ACC112 (cell line): ENCODE measurements at regions not wholly inside any gene's neighbourhood (a gene's known extent, or its start where the extent isn't known, plus 50 kb on each side); places are given as distances from the start of the nearest gene placed in this dataset.
A peak's percentile ranks its signal among the peaks of the same experiment; 100 is the strongest.

Source experiments
- H2AFZ ChIP-seq: fragments of 200-600 bp; sonication (generic); one replicate; pipeline ENCODE4 v1.6.0; 2017; ENCODE audit warnings: antibody characterized with exemption, low read length; ENCODE audit not compliant: unreplicated experiment
- H3K27ac ChIP-seq: fragments of 200-600 bp; sonication (generic); 2 replicates; pipeline ENCODE4 v1.5.1; 2014; ENCODE audit warnings: low read depth, mild to moderate bottlenecking, antibody characterized with exemption, low read length, moderate library complexity
- H3K27me3 ChIP-seq: fragments of 200-600 bp; sonication (generic); 2 replicates; pipeline ENCODE4 v1.6.1; 2014; ENCODE audit warnings: mild to moderate bottlenecking, antibody characterized with exemption, low read length, moderate library complexity, mixed read lengths; ENCODE audit not compliant: insufficient read depth
- H3K36me3 ChIP-seq: fragments of 200-600 bp; sonication (generic); 2 replicates; pipeline ENCODE4 v1.6.1; 2016; ENCODE audit warnings: mild to moderate bottlenecking, antibody characterized with exemption, low read length, moderate library complexity, mixed read lengths; ENCODE audit not compliant: insufficient read depth
- H3K4me1 ChIP-seq: fragments of 200-600 bp; sonication (generic); one replicate; pipeline ENCODE4 v1.6.1; 2016; ENCODE audit warnings: low read length, mixed read lengths; ENCODE audit not compliant: insufficient read depth, unreplicated experiment, control insufficient read depth
- H3K4me3 ChIP-seq: fragments of 200-600 bp; sonication (generic); 2 replicates; pipeline ENCODE4 v1.5.1; 2014; ENCODE audit warnings: mild to moderate bottlenecking, low read depth, low read length
- H3K79me2 ChIP-seq: fragments of 200-600 bp; sonication (generic); one replicate; pipeline ENCODE4 v1.6.0; 2016; ENCODE audit warnings: low read length; ENCODE audit not compliant: control insufficient read depth, unreplicated experiment, insufficient read depth

DNA sequence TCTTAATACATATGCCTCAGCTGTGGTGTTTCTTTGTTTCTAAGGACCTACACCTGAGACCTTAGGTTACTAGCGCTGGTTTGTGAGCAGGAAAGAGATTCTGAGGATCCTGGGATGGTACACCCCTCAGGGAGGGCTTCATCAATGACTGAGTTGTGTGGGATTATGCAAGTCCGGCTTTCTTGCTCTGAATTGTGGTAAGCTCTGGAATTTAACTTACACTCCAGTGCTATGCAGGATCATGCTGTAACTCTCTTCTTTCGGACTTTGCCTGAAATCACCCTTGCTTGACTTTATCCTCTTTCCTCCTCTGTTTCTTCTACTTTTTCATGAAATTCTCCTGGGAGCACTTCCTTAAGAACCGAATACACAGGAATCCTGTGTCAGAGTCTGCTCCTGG, 431.5 kb upstream of the BOD1L1 start:
- no peak overlapping the region for H3K27ac ChIP-seq
- no peak overlapping the region for H3K4me3 ChIP-seq
- no peaks in the 10 kb centered on the region for H3K79me2 ChIP-seq
- H3K27me3 ChIP-seq: no peaks in the 10 kb centered on the region
- H3K36me3 ChIP-seq: no peaks in the 10 kb centered on the region
- no peaks in the 10 kb centered on the region for H3K4me1 ChIP-seq
- H2AFZ ChIP-seq: no peak overlapping the region

DNA sequence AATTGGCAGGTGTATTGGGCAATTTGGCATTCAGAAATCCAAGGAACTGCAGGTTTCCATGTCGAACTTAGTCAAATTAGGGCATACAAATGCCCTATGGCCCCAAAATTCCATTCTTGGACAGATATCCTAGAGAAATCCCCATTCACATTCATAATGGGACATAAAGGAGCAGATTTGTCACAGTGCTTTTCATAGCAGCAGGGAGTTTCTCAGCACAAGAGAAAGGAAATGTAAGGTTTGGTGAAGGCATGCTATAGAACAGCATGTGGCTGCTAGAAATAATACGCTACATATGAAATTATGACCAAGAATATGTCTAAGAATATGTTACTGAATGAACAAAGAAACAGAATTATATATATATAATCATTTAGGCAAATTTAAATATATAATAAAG, 437.5 kb upstream of the BOD1L1 start:
- H3K27me3 ChIP-seq: no peaks in the 10 kb centered on the region
- H3K79me2 ChIP-seq: no peaks in the 10 kb centered on the region
- H3K36me3 ChIP-seq: no peaks in the 10 kb centered on the region
- H3K4me1 ChIP-seq: no peaks in the 10 kb centered on the region
- H3K4me3 ChIP-seq: no peak overlapping the region
- no peak overlapping the region for H2AFZ ChIP-seq
- no peak overlapping the region for H3K27ac ChIP-seq

DNA sequence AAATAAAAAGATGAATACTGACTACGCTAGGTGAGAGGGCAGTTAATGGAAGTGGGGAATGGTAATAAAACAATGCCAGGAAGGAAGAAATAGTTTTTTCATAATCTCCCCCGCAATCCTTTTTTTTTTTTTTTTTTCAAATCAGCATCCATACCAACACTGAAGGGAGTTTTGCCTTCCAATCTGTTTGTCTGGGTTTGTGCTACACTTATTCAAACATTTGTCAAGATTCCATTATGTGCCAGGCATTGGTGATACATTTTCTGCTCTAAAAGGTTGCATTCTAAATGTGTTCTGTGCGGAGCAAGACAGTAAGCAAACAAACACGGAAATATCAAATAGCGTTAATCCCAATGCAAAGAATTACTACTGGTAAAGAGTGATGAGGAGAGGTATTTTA, 437.9 kb upstream of the BOD1L1 start:
- H2AFZ ChIP-seq: no peak overlapping the region
- H3K4me1 ChIP-seq: no peaks in the 10 kb centered on the region
- no peak overlapping the region for H3K4me3 ChIP-seq
- no peak overlapping the region for H3K27ac ChIP-seq
- no peaks in the 10 kb centered on the region for H3K36me3 ChIP-seq
- no peaks in the 10 kb centered on the region for H3K27me3 ChIP-seq
- H3K79me2 ChIP-seq: no peaks in the 10 kb centered on the region

DNA sequence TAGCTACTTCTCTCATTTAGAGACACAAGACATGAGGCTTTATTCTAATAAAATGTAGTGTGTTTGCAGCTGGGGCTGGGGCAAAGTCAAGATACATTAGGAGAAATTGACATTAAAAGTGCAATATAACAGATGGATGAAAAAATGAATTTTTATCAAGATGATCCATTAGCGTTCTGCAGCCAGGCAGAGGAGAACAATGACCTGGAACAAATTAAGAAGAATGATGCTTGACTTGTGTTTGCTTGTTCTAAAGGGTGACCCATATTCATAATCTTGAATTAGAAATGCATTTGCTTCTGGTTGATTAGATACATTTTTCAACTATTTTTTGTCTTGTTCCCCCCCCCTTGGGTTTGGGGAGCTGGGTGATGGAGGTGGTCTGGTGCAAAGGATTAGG, 439.5 kb upstream of the BOD1L1 start:
- Histone ChIP-seq H3K4me3 (no peak overlapping the region), H3K4me1 (no peaks in the 10 kb centered on the region), H3K27me3 (no peaks in the 10 kb centered on the region), H3K79me2 (no peaks in the 10 kb centered on the region), H2AFZ (no peak overlapping the region), H3K36me3 (no peaks in the 10 kb centered on the region), H3K27ac (no peak overlapping the region)

GRCh38 chr4:14069886-14070285, 442.4 kb upstream of the BOD1L1 start:
- H3K79me2 ChIP-seq: no peaks in the 10 kb centered on the region
- no peaks in the 10 kb centered on the region for H3K36me3 ChIP-seq
- H2AFZ ChIP-seq: no peak overlapping the region
- H3K27ac ChIP-seq: no peak overlapping the region
- no peak overlapping the region for H3K4me3 ChIP-seq
- no peaks in the 10 kb centered on the region for H3K27me3 ChIP-seq
- no peaks in the 10 kb centered on the region for H3K4me1 ChIP-seq

DNA sequence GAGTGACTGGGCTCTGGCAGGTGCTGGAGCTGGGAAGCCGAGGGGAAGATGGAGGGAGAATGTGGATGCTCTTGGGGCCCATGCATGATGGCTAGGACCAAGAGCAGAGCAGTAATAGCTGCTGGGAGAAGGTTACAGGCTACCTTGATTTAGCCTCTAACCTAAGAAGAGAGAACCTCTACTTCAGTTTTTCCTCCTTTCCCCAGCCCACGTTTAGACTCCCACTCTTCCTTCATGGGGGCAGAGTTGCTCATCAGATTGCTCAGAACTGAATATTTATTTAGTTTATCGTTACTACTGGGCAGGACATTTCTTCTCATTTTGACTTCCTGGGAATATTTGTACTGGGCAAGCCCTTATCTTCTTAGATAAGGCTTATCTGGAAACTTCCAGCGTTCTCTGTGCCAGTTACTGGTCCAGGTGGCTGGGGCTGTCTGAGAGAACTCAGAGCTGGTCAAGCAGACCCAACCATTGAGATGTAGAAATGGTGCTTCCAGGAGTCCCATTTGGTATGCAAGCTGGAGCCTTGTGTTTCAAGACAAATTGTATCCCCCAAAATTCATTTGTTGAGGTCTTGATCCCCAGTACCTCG, 442.9 kb upstream of the BOD1L1 start:
- Histone ChIP-seq H3K4me3 (no peak overlapping the region), H3K36me3 (no peaks in the 10 kb centered on the region), H3K79me2 (no peaks in the 10 kb centered on the region), H3K27me3 (no peaks in the 10 kb centered on the region), H3K27ac (no peak overlapping the region), H2AFZ (no peak overlapping the region), H3K4me1 (no peaks in the 10 kb centered on the region)

- Histone ChIP-seq H3K36me3 (no peaks in the 10 kb centered on the region), H3K4me1 (no peaks in the 10 kb centered on the region), H2AFZ (no peak overlapping the region), H3K27me3 (no peaks in the 10 kb centered on the region), H3K79me2 (no peaks in the 10 kb centered on the region), H3K27ac (no peak overlapping the region), H3K4me3 (no peak overlapping the region)
Observed at GRCh38 chr4:14072506-14072905, 445.0 kb upstream of the BOD1L1 start.

DNA sequence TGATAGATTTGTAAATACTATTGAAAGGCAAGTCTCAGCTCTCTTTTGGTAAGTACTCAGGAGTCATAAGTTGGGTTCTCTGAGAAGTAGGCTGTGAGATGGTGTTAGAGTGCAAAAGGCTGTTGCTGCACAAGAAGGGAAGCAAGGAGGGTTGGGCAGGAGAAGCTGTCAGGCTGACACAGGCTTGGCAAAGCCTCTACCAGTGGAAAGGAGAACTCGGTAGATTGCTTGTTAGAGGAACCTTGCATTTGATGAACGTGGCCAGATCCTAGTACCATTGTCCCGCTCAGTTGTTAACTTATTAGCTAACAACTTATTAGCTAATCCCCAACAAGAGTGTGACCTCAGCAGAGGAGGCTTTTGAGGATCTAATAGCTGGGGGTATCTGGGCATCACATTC, 449.3 kb upstream of the BOD1L1 start:
- Histone ChIP-seq H3K27ac (no peak overlapping the region), H3K4me3 (no peak overlapping the region), H2AFZ (no peak overlapping the region), H3K79me2 (no peaks in the 10 kb centered on the region), H3K36me3 (no peaks in the 10 kb centered on the region), H3K4me1 (no peaks in the 10 kb centered on the region), H3K27me3 (no peaks in the 10 kb centered on the region)

GRCh38 chr4:14078326-14078725, 450.8 kb upstream of the BOD1L1 start:
- Histone ChIP-seq H3K79me2 (no peaks in the 10 kb centered on the region), H3K27me3 (no peaks in the 10 kb centered on the region), H3K27ac (no peak overlapping the region), H2AFZ (no peak overlapping the region), H3K4me3 (no peak overlapping the region), H3K36me3 (no peaks in the 10 kb centered on the region), H3K4me1 (no peaks in the 10 kb centered on the region)

DNA sequence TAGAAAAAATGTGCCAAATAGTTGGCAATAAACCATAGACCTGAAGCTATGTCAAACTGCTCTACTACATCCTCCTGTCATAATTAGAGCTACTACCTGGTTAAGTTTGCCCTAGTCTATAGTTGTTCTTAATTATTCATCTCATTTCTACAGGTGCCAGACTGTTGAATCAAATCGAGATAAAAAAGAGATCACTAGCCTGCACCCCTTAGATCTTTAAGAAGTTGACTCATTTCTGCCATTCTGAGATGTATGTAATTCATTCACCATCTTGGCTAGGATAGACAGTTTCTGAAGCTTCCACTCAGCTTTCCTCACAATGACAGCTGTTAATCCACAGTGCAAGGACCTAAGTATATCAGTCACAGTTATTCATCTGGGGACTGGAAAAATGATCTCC, 452.1 kb upstream of the BOD1L1 start:
- H3K36me3 ChIP-seq: no peaks in the 10 kb centered on the region
- no peaks in the 10 kb centered on the region for H3K4me1 ChIP-seq
- no peaks in the 10 kb centered on the region for H3K27me3 ChIP-seq
- no peaks in the 10 kb centered on the region for H3K79me2 ChIP-seq
- no peak overlapping the region for H3K4me3 ChIP-seq
- no peak overlapping the region for H3K27ac ChIP-seq
- no peak overlapping the region for H2AFZ ChIP-seq

GRCh38 chr4:14083150-14083549, 455.6 kb upstream of the BOD1L1 start:
- Histone ChIP-seq H2AFZ (peak overlapping the region; percentile 11), H3K79me2 (no peaks in the 10 kb centered on the region), H3K27me3 (no peaks in the 10 kb centered on the region), H3K27ac (no peak overlapping the region), H3K4me1 (no peaks in the 10 kb centered on the region), H3K36me3 (no peaks in the 10 kb centered on the region), H3K4me3 (no peak overlapping the region)
